NCI-H2196 (cell line): ENCODE measurements at regions not wholly inside any gene's neighbourhood (a gene's known extent, or its start where the extent isn't known, plus 50 kb on each side); places are given as distances from the start of the nearest gene placed in this dataset.

Experiments
- DNase-seq: peaks from one replicate; lab custom pipeline; 2025; ENCODE audit not compliant: unreplicated experiment; lab: John Stamatoyannopoulos, UW

DNA sequence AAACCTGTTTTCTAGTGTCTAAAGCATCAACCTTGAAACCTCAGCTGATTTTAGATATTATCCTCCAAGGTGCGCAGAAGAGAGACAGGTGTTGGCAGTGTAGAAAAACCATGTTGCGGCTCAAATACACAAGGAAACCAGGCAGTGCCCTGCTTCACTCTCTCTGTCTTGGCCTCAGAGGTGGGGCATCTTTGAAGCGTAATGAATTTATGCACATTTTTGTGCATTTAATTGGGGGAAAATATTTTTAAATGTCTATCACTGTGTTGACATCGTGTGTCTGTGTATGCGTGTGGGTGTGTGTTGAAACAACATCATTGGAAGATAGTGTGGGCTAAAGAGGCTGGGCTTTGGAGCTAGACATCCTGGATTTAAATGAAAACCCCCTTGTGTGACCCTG lies 334.0 kb upstream of the CHD6 start:
- DNase-seq, result no peak

DNA sequence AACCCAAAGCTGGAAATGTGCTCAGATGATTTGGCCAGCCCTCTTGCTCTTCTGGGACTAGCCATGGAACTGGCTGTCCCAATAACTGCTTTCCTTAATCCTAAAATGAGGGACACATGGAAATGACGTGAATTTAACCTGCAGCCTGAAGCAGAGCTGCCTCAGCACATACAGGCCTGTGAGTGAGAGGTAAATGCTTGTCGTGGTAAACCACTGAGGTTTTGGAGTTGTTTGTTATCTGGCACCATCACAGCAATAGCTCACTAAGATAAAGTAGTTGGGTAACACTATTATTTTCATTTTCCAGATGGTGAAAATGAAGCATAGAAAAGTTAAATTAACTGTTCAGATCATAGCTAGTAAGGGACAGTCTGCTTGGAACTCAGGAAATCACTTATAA lies 333.4 kb upstream of the CHD6 start:
- DNase-seq, result no peak

DNA sequence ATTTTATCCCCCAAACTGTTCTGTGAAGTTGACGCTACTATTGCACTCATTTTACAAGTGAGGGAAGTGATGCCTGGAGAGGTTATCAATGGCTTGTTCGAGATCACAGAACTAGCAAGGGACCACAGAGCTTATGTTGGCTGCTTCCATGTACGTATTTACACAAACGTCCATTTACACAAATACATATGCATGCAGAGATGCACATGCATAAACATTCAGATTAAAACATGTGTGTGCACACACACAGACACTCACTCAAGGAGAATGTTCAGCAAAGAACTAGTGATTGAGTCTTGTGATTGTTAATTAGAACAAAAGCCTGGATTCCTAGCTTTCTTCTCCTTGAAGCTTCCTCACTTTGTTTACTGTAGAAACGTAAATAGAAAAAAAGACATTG lies 321.5 kb upstream of the CHD6 start:
- no peak for DNase-seq

DNA sequence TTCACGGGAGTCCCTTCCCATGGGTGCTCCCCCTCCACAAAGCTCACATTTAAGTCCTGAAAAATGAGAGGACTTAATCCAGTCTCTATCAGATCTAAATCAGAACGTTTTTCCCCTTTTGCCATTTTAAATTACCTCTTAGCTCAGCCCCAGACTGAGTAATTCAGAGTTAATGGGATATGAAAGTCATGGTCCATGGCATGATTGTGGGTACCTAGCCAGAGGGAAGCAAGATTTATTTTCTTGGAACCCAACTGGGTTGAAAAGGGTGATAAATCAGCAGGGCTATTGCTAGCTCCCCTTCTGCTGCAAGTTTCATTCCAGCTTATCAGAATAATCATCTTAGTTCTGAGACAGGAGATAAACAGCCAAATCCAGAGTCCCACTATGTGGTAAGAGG lies 320.2 kb upstream of the CHD6 start:
- DNase-seq, result no peak

DNA sequence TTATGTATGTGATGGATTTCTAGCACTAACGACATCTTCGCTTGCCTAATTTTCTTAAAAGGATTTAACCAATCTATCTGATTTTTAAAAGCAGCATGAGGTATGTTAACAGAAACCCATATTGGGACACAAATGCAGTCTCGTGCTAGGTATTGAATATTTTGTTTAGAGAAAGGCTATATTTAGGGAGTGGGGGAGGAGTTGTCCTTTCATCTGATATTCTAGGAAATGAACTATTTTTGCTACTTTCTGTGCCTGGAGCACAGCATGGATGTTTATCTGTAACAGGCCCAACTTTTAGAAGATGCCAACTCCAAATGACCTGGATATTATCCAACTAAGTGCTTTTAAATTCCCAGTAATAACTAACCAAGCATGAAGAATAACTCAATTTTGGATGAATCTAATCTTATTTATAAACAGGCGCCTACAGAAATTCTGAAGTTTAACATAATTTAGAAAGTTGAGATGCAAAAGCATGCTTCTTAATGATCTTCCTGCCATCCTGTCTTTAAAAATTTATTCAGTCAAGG lies 317.1 kb upstream of the CHD6 start:
- no peak for DNase-seq

DNA sequence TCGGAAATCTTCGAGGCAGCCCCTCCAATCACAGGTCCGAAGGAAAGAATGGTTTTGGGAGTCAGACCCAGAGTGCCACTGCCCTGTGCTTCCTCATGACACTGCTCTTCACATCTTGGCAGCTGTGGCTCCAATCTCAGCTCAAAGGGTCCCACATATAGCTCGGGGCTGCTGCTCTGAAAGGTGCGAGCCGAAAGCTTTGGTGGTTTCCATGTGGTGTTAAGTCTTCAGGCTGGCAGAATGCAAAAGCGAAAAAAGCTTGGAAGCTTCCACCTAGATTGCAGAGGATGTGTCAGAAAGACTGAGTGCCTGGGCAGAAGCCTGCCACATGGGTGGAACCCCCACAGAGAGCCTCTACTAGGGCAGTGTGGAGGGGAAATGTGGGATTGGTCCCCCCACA lies 314.3 kb upstream of the CHD6 start:
- DNase-seq, result no peak

DNA sequence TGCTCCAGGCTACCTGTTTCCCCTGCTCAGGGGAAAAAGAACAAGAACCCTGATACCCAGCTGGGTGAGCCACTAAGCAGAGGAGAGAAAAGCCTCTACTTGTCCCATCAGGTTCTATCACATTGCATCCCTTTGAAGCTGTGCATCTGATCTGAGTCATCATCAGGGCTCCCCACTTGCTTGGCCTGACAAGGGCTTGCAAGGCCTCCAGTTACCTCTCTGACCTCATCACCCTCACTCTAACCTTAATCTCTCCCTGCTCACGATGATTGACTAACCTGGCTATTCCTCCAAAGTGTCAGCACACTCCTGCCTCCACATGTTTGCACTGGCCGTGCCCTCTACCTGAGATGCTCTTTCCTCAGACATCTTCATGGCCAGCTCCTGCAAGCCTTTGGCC lies 309.5 kb upstream of the CHD6 start:
- DNase-seq, result no peak

DNA sequence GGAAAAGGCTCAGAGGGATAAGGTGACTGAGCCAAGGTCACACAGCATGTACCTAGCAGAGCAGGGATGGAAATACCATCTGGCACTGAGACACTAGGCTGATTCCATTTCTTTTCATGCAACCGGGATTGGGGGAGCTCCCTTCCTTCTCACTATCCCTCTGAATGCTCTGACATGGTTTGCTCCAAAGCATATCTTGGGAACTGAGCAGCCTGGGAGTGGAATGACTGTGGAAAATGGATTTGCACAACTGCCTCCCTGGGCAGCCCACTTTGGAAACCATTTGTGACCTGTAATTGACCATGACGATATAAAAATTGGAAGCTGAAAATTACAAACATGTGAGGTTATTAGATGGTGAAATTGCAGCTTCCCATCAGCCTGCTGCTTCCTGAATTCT lies 309.0 kb upstream of the CHD6 start:
- no peak for DNase-seq

DNA sequence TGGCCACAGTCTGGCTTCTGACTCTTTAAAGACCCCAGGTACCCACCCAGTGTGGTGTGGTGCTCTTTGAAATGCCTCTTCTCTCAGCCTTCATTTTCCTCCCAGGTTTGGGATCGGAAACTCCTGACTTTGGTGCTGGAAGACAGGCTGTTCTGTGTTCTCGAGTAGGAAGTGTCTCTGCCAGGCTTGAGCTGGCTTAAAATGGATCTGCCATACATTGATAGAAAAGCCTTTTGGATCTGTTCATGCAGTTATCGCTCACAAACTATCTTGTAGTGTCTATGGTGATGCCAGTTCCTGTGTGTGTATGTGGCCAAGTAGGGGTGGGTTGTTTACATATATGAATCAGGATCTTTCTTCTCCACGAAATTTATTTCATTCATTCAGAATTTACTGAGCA lies 307.3 kb upstream of the CHD6 start:
- DNase-seq, result no peak

DNA sequence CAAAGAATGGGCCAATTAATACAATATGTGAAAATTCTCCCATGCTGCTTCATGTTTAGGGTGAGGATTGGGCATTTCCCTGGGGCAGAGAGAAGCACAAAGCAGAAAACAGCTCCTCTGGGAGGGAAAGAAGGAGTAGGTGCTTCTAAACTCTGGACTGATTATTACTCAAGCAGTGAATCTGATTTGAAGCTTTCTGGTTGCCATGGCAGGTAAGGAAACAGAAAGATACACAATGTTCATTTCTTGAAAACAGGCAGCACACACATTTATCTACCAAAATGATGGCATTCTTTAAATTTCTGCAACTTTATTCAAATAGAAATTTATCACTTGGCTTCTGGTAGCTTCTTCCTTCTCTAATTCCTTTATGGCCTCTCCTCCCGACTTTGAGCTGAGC lies 305.4 kb upstream of the CHD6 start:
- DNase-seq, result no peak

DNA sequence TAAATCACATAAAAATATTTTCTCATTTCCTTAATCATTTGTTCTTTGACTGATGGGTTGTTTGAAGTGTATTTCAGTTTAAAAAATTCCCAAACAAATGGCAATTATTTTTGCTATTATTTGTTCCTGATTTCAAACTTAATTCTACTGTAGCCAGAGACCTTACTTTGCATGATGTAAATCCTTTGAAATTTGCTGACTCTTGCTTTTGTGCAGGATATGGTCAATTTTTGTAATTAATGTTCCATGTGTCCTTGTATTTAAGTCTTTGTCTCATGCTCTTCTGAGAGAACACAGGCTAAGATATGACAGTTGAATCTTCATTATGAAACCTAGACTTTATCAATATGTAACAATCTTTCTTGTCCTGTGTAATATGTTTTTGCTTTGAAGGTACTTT lies 295.0 kb upstream of the CHD6 start:
- DNase-seq, result no peak

DNA sequence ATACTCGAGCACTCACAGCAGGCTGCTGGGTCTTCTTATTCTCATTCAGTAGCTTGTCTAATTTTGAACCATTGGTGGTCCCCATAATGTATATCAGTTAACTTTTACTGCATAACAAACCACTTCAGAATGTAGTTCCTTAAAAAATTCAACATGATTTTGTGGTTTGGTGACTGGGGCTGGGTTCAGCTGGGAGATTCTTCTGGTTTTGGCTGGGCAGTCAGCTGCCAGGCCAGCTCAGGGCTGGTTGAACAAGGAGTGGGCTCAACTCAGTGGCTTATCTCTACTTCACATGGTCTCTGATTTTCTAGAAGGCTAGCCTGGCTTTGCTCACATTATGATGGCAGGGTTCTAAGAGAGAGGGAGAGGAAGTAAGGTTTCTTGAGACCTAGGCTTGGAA lies 292.4 kb upstream of the CHD6 start:
- no peak for DNase-seq

DNA sequence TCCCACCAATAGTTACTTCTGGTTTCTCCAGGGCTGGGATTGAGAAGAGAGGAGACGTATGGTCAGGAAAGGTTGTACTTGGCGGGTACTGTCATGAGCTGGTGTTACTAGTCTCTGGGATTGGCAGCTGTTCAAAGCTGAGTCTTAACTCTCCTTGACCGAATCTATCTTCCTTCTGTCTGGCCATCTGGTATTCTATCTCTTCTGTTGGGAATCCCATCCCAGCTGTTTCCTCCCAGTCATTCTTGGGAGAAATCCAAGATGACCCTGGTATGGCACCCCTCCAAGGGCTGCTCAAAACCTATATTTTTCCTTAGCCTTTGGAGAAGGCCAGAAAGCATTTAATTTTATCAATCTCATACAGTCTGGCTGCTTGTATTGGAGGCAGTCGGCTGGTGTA lies 287.0 kb upstream of the CHD6 start:
- no peak for DNase-seq

DNA sequence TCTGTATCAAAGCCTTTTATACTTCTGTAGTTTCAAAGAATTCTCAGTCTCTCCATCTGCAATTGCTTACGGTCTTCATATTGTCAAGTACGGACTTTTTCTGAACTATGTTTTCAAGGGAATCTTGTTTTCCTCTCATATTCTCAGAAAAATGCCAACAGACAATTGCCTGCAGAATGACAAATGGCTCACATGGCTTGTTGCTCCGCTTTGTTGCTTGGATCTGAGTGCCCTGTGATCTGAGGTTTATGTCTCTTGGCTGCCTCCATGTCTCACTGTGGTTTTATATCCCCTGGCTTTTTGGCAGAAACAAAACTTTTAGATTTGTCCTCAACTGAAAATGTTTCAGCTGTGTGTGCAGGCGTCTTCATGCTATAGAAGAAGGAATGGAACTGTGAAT lies 285.4 kb upstream of the CHD6 start:
- DNase-seq, result no peak

DNA sequence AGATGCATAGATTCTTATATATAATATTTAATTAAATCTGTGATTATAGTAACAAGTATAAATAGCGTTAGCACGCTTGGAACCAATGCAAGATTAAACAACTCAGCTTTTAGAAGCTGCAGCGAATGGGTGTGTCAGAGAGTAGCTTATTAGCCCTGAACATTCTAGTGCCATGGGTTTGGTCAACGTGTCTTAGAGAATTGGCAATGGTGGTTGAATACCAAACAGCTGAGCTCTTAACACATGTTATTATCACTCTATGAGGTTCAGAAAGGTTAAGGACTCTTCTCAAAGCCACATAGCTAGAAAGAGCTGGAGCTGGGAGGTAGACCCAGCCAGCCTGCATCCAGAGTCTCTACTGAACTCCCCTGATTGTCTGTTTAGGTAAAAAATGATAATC lies 284.2 kb upstream of the CHD6 start:
- DNase-seq, result no peak

DNA sequence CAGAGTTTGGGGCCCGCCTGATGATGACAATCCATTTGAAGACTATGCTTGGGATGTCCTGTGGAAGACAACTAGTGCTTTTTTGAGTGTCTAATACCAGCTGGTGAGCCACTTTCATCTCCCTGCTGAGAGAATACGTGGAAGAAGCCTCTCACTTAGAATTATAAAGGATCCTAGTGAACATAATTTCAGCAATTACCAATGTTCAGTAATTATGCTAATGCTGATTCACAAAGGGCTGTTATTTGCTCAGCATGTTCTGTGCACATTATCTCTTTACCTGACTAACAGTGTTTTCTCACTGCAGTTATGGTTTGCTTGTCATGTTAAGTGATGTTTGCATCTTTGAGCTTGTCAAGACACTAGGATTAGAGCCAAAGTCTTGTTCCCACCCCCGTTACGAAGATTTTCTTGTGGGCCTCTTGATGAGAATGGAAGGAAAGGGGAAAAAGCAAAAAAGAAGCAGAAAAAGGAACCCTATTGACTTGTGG lies 282.1 kb upstream of the CHD6 start:
- no peak for DNase-seq

DNA sequence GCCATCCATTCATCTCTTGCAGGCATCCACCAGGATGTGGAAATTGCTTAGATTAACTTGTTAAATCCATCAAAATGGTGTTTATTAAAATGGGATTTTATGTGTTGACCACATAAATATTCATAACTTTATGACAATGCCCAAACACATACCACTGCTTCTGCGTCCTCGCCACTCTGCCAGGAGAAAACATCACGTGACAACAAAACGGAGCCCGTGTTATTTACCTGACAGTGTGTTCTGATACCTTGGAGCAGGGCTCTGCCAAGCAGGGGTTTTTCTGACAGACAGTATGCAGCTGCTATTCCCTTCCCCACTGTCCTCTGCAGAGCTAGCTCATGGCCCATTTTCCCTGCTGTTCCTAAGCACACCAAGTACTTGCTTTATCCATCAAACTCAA lies 279.5 kb upstream of the CHD6 start:
- DNase-seq, result no peak

DNA sequence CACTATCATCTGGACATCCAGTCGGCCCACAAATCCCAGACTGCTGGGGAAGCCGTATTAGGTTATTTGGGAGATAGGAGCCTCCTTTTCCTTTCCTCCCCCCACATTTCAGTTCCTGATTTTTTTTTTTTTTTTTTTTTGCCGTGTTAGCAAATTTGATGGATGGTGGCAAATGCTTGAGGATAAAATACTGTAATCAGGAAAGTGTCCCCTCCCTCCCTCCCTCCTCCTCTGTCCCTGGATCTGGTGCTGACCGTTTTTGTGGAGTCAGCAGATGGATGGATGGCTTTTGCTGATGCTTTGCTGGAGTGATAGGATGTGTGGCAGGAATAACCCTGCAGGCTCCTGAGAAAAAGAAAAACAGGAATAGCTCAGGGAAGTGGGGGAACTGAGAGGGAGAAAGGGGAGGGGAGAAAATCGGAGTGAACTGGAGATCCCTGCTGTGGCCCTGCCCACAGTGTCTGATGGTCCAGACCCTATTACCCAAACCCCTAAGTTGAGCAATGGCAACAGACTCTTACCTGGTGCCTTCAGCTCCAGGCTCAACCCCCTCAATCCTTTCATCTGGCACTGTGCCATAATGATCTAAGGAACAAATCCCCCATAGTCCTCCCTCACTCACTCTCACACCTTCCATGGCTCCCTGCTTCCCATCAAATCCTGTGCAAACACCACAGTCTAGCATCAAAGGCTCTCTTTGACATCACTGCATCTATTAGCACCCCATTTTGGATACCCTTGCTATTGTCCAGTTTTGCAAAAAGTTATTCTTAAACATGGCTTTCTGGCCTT lies 277.3 kb upstream of the CHD6 start:
- no peak for DNase-seq

DNA sequence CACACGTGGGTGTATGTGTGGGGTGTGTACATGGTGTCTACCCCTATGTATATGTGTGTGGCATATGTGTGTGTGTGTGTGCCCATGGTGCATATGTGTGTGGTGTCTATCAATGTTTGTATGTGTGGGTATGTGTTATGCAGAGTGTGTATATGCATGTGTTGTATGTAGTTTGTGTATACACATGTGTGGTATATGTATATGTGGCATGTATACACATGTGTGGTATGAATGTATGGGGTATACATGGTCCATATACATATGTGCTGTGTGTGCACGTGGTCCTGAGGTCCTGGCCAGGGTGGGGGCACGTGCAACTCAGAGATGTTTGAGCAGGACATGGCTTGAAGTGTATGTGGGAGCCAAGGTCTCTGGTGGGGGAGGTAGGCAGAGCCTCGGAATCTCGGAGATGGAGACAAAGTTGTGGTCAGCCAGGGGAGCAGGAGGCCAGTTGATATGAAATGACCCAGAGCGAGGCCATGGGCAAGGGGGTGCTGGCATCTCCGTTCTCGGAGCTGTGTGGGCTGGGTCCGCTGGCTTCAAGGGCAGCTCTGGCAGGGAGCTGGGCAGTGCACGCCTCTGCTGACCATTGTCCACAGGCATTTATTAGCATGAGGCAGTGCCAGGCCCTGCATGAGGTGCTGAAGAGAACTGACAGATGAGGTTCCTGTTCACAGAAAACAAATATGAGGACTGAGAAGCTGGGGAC lies 276.2 kb upstream of the CHD6 start:
- DNase-seq, result no peak

DNA sequence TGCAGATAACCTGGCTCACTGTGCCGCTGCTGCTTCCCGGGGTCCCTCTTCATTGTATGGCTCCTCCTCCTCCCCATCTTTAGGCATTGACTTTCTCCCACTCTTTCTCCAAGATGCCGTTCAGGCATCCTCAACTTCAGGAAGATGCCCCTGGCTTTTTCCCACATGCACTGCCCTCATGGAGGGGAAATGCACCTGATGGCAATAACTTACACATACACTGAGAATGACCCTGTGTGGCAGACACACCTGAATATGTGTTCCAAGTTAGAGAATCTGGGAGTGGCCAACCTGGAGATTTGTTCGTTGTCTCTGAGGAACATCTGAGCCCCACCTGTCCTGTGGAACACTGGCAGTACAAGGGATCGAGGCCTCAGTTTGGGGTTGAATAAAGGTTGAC lies 273.9 kb upstream of the CHD6 start:
- no peak for DNase-seq

DNA sequence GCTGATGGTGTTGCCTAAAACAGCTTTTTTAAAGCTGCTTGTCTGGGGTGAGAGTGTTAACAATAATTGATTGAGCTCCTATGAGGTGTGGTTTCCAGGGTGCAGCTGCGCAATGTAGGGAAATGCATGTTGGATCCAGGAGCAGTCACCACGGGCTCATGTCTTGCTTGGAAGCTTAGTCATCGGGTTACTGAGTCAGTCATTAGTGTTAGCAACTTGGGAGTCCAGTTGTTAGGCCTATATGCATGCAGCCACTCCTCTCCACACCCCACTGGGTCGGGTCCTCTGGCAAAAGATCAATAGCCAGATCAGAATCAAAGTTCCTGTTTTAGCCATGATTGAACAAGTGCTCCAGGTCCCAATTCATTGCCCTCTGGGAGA lies 271.7 kb upstream of the CHD6 start:
- no peak for DNase-seq

DNA sequence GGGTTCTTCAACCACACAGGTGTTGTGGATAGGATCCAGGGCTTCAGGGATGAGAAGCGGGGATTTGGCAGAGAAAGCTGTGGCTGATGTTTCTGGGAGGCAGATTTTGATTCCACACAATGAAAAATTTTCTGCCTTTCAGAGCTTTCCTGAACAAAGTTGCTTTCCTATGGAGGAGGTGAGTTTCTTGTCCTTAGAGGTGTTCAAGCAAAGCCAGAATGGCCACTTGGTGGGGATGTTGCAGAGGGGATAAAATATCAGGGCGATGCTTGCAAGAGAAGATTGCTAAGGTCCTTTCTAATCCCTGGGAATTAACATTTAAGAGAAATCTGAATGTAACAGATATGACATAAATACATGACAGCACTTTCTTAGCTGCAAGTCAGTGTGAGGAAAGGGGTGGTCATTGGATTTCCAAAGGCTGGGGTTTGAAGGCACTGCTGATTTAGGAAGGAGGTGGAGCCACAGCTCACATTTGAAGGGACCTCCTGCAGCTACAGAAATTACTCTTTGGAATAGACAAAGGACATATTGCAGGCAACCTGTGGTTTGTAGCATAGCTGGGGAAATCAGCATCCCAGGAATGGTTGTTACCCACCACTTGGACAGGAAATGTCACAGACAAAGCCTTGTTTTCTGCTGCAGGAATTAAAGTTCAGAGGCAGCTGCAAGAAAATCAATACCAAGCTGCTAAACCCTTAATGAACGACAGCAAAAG lies 271.1 kb upstream of the CHD6 start:
- no peak for DNase-seq
